ENCODE measurements at regions not wholly inside any gene's neighbourhood (a gene's known extent, or its start where the extent isn't known, plus 50 kb on each side); places are given as distances from the start of the nearest gene placed in this dataset.

DNA sequence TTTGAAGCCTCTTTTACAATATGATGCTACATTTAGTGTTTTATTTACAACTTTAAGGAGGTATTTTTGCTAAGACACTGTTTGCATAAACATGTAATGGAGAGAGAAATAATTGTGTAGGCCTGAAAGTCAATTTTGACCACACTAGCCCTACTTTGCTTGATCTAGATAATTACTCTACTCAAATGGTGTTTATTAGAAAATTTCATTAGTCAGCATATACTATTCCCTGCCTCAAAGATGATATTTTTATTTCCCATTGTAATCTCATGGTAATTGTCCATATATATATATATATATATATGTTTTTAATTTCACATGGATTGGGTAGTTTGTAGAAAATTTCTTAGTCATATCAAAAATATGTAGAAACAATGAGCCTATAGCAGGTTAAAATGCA lies 632.2 kb downstream of the SATB2 start:
- TF ChIP-seq, protein P1, sequence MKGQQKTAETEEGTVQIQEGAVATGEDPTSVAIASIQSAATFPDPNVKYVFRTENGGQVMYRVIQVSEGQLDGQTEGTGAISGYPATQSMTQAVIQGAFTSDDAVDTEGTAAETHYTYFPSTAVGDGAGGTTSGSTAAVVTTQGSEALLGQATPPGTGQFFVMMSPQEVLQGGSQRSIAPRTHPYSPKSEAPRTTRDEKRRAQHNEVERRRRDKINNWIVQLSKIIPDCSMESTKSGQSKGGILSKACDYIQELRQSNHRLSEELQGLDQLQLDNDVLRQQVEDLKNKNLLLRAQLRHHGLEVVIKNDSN (IDR thresholded peaks at IDR 0.05), result no peak
- TF ChIP-seq TEAD4 (IDR thresholded peaks at IDR 0.05) (no peak), EGR1 (IDR thresholded peaks at IDR 0.05) (no peak), CEBPB (IDR thresholded peaks at IDR 0.05) (no peak), CREB1 (IDR thresholded peaks at IDR 0.05; ENCODE audit: low read depth) (no peak), EP300 (IDR thresholded peaks at IDR 0.05; ENCODE audit: borderline replicate concordance) (no peak), TCF12 (IDR thresholded peaks at IDR 0.05; ENCODE audit: low read depth) (no peak), ZBTB7A (IDR thresholded peaks at IDR 0.05; ENCODE audit: low read depth) (no peak), RAD21 (IDR thresholded peaks at IDR 0.05; ENCODE audit: low read depth) (no peak), TAF1 (IDR thresholded peaks at IDR 0.05; ENCODE audit: low read depth) (no peak)
- TF ChIP-seq, protein P2, sequence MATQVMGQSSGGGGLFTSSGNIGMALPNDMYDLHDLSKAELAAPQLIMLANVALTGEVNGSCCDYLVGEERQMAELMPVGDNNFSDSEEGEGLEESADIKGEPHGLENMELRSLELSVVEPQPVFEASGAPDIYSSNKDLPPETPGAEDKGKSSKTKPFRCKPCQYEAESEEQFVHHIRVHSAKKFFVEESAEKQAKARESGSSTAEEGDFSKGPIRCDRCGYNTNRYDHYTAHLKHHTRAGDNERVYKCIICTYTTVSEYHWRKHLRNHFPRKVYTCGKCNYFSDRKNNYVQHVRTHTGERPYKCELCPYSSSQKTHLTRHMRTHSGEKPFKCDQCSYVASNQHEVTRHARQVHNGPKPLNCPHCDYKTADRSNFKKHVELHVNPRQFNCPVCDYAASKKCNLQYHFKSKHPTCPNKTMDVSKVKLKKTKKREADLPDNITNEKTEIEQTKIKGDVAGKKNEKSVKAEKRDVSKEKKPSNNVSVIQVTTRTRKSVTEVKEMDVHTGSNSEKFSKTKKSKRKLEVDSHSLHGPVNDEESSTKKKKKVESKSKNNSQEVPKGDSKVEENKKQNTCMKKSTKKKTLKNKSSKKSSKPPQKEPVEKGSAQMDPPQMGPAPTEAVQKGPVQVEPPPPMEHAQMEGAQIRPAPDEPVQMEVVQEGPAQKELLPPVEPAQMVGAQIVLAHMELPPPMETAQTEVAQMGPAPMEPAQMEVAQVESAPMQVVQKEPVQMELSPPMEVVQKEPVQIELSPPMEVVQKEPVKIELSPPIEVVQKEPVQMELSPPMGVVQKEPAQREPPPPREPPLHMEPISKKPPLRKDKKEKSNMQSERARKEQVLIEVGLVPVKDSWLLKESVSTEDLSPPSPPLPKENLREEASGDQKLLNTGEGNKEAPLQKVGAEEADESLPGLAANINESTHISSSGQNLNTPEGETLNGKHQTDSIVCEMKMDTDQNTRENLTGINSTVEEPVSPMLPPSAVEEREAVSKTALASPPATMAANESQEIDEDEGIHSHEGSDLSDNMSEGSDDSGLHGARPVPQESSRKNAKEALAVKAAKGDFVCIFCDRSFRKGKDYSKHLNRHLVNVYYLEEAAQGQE (IDR thresholded peaks at IDR 0.05; ENCODE audit: low read depth), result no peak
- TF ChIP-seq, protein P3, sequence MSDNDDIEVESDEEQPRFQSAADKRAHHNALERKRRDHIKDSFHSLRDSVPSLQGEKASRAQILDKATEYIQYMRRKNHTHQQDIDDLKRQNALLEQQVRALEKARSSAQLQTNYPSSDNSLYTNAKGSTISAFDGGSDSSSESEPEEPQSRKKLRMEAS (IDR thresholded peaks at IDR 0.05), result no peak

Measured in Ishikawa (cell line).